HCT116 (cell line): ENCODE measurements at regions not wholly inside any gene's neighbourhood (a gene's known extent, or its start where the extent isn't known, plus 50 kb on each side); places are given as distances from the start of the nearest gene placed in this dataset.

Experiments used
- ATAC-seq: fragments of 200-7000 bp; cut with Tn5 transposase; 2 replicates; pipeline ENCODE4 v1.9.1; 2020; ENCODE audit warnings: mild to moderate bottlenecking, moderate library complexity
- BruUV-seq: library from RNA; stranded (reverse); fragments of 400-500 nt; replicated peaks from 2 replicates; lab custom pipeline; 2021; lab: Mats Ljungman, UMichigan
- CTCF ChIA-PET: fragments of 300-600 bp; sonication (Branson Sonifier 250); formaldehyde crosslinking; loops from one replicate; lab custom pipeline; 2021; ENCODE audit warnings: antibody characterized with exemption; lab: Charles Lee
- POLR2A ChIA-PET: fragments of 300-600, 350-600 bp; sonication (Branson Sonifier 250); formaldehyde crosslinking; loops from one replicate; lab custom pipeline; 2021; ENCODE audit warnings: antibody characterized with exemption; lab: Charles Lee
- RAD21 ChIA-PET, 2 experiments: fragments of 300-600 bp; sonication (Branson Sonifier 250); formaldehyde crosslinking; loops; one replicate each; lab custom pipeline; 2023; ENCODE audit warnings: low total read pairs in 2 of 2; ENCODE audit not compliant: uncharacterized antibody in 2 of 2, unreplicated experiment in 2 of 2, low non-redundant PET in 1 of 2; lab: Charles Lee
- DNase-seq: peaks from one replicate; pipeline ENCODE4 v3.0.0-alpha.2; 2010; ENCODE audit warnings: low read depth, low spot score
- H2AFZ ChIP-seq: fragments of 200-600 bp; shearing (Covaris generic), sonication (generic); 2 replicates; pipeline ENCODE4 v1.6.1; 2017; ENCODE audit warnings: low read depth, mixed run types, mixed read lengths, antibody characterized with exemption, low read length; ENCODE audit not compliant: poor library complexity, severe bottlenecking
- H3K27ac ChIP-seq: 2 replicates; pipeline ENCODE4 v1.5.1; 2012; ENCODE audit warnings: low read depth, low read length
- H3K27me3 ChIP-seq: fragments of 200-600 bp; sonication (generic); 2 replicates; pipeline ENCODE4 v1.6.1; 2016; ENCODE audit warnings: mixed run types, low read length, mixed read lengths; ENCODE audit not compliant: insufficient read depth
- H3K36me3 ChIP-seq, 2 experiments: fragments of 200-500 bp in 1 of 2; fragments of 200-600 bp in 1 of 2; sonication (Bioruptor generic) in 1 of 2; sonication (generic) in 1 of 2; 2 replicates each; pipeline versions ENCODE4 v1.5.1 to v1.6.1; 2014 to 2016; ENCODE audit warnings: low read length in 2 of 2, inconsistent platforms in 1 of 2, mixed read lengths in 1 of 2, mixed run types in 1 of 2; ENCODE audit not compliant: insufficient read depth in 2 of 2, control insufficient read depth in 1 of 2
- H3K4me1 ChIP-seq, 2 experiments: fragments of 200-600 bp in 1 of 2; sonication (generic) in 1 of 2; 2 replicates each; pipeline versions ENCODE4 v1.5.1 to v1.6.1; 2012 to 2017; ENCODE audit warnings: low read length in 2 of 2, inconsistent platforms in 1 of 2, mild to moderate bottlenecking in 1 of 2, mixed read lengths in 1 of 2, mixed run types in 1 of 2, moderate library complexity in 1 of 2; ENCODE audit not compliant: insufficient read depth in 2 of 2, control insufficient read depth in 1 of 2
- H3K4me2 ChIP-seq: fragments of 200-600 bp; sonication (generic); 2 replicates; pipeline ENCODE4 v1.6.1; 2017; ENCODE audit warnings: mixed run types, low read length, mixed read lengths
- H3K4me3 ChIP-seq, 2 experiments: fragments of 200-600 bp in 1 of 2; sonication (generic) in 1 of 2; replicated peaks in 1 of 2; 2 replicates each; pipeline ENCODE4 v1.5.1; 2011 to 2016; ENCODE audit warnings: low read length in 2 of 2, control low read depth in 1 of 2, low read depth in 1 of 2, mild to moderate bottlenecking in 1 of 2, mixed read lengths in 1 of 2, mixed run types in 1 of 2
- H3K79me2 ChIP-seq: fragments of 200-600 bp; sonication (generic); 2 replicates; pipeline ENCODE4 v1.6.1; 2017; ENCODE audit warnings: mild to moderate bottlenecking, mixed run types, low read length, moderate library complexity, mixed read lengths; ENCODE audit not compliant: insufficient read depth
- H3K9ac ChIP-seq: fragments of 200-600 bp; sonication (generic); 2 replicates; pipeline ENCODE4 v1.6.1; 2016; ENCODE audit warnings: low read length, mixed read lengths
- H3K9me2 ChIP-seq: fragments of 200-600 bp; sonication (generic), shearing (Covaris generic); 2 replicates; pipeline ENCODE4 v1.6.1; 2017; ENCODE audit warnings: mixed run types, mild to moderate bottlenecking, moderate library complexity; ENCODE audit not compliant: insufficient read depth
- H3K9me3 ChIP-seq, 2 experiments: fragments of 200-500 bp in 1 of 2; fragments of 200-600 bp in 1 of 2; sonication (Bioruptor generic) in 1 of 2; sonication (generic) in 1 of 2; 2 replicates each; pipeline ENCODE4 v1.6.1; 2014 to 2017; ENCODE audit warnings: low read length in 2 of 2, mixed read lengths in 2 of 2, inconsistent platforms in 1 of 2, low read depth in 1 of 2, mild to moderate bottlenecking in 1 of 2, mixed run types in 1 of 2, moderate library complexity in 1 of 2; ENCODE audit not compliant: control insufficient read depth in 1 of 2, insufficient read depth in 1 of 2
- H4K20me1 ChIP-seq: fragments of 200-600 bp; sonication (generic), shearing (Covaris generic); 2 replicates; pipeline ENCODE4 v1.6.1; 2017; ENCODE audit warnings: mixed run types, mild to moderate bottlenecking, moderate library complexity; ENCODE audit not compliant: insufficient read depth
- EZH2 ChIP-seq: fragments of 200-600 bp; sonication (generic); IDR thresholded peaks from 2 replicates; pipeline ENCODE4 v1.6.1; 2017; ENCODE audit warnings: antibody characterized with exemption, mixed run types
- FOSL1 ChIP-seq: IDR thresholded peaks from 2 replicates; pipeline ENCODE4 v1.6.1; 2012; ENCODE audit warnings: low read depth
- RAD21 ChIP-seq: IDR thresholded peaks from 2 replicates; pipeline ENCODE4 v1.6.1; 2012; ENCODE audit warnings: low read depth, mild to moderate bottlenecking
- SIN3A ChIP-seq: IDR thresholded peaks from 2 replicates; pipeline ENCODE4 v1.6.1; 2012; ENCODE audit warnings: low read depth
- intact Hi-C: fragments of 100-400 bp; cut with micrococcal nuclease; formaldehyde crosslinking; loops from 2 replicates; pipeline ENCODE4 v1.10.0; 2022
- TF ChIP-seq, protein P1 (sequence below): IDR thresholded peaks from 2 replicates; pipeline ENCODE4 v1.6.1; 2012
- TF ChIP-seq, protein P2 (sequence below): IDR thresholded peaks from 2 replicates; pipeline ENCODE4 v1.6.1; 2012

DNA sequence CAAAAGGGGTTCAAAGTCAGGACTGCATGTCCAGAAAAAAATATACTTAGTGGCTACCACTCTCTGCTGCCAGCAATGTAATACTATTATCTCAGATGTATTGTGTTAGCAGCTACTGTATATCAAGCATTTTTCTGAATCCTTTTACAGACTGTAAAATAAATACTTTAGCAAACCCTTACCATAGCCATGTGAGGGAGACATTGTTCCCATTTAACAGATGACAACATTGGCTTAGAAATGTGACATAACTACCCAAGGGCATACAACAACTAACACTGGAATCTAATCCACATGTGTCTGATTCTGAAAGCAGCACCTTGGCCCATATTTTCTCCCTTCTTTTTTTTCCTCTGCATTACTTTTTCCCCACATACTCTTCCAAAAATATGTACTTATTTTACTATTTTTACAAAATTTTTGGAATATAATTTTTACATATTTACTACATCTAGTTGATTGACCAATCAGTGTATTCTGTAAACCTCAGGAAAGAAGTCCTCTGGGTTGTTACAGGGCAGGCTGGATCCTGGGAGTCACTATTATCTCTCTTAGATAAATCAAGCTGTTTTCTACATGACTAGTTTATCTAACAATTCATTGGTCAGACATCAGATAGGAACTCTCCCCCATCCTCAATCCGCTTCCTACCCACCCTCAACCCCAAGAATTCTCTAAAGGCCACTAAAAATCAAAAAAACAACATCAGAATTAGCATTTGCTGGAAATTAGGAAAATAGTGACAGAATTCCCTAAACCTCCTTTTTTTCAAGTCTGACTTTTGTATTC is 154.1 kb downstream of the BTG1 start:
- Histone ChIP-seq H3K27me3 (no peaks in the 10 kb centered on the region), H3K9me3 (no peaks in the 10 kb centered on the region), H3K79me2 (no peaks in the 10 kb centered on the region), H3K9ac (no peak overlapping the region), H2AFZ (no peak overlapping the region), H3K4me1 (no peaks in the 10 kb centered on the region), H3K36me3 (no peaks in the 10 kb centered on the region), H3K4me2 (no peak overlapping the region), H3K27ac (no peak overlapping the region), H4K20me1 (no peaks in the 10 kb centered on the region), H3K9me2 (no peaks in the 10 kb centered on the region), H3K4me3 (no peak overlapping the region)
- BruUV-seq, result no TSS peak
- DNase-seq (no peak), ATAC-seq (no peak)
- POLR2A ChIA-PET, result no interaction called here
- CTCF ChIA-PET, result no interaction called here
- RAD21 ChIA-PET, result no interaction called here
- intact Hi-C loops, result no loop called here
- TF ChIP-seq, protein P1, sequence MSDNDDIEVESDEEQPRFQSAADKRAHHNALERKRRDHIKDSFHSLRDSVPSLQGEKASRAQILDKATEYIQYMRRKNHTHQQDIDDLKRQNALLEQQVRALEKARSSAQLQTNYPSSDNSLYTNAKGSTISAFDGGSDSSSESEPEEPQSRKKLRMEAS, result no peak
- TF ChIP-seq FOSL1, result no peak
- 0 out of 2 replicates have a peak, but pooled peaks have one; percentile 18 for TF ChIP-seq RAD21
- TF ChIP-seq, protein P2, sequence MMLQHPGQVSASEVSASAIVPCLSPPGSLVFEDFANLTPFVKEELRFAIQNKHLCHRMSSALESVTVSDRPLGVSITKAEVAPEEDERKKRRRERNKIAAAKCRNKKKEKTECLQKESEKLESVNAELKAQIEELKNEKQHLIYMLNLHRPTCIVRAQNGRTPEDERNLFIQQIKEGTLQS, result no peak
- TF ChIP-seq SIN3A, result no peak

DNA sequence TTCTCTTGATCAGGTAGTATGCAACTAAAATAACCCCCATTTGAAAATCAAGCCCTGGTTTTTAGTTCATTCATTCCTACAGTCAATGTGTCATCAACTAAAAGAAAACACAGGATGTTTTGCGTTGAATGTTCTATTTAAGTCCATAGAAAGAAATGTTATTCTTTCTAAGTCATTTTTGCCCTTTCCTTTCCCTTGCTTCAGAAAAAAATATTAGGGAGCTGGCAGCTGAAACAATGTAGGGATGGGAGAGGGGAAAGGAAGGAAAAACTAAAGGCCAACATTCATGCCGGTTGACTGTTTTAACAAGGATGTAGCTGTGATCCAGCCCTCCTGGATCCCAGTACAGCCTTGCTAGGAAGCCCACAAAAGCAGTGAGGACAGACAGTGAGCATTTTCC is 155.1 kb downstream of the BTG1 start:
- POLR2A ChIA-PET, result no interaction called here
- no peaks in the 10 kb centered on the region for H4K20me1 ChIP-seq
- H3K9me3 ChIP-seq, result no peaks in the 10 kb centered on the region
- no peak for ATAC-seq
- H3K36me3 ChIP-seq, result no peaks in the 10 kb centered on the region
- H3K4me1 ChIP-seq, result no peaks in the 10 kb centered on the region
- H3K79me2 ChIP-seq, result no peaks in the 10 kb centered on the region
- intact Hi-C loops, result no loop called here
- H3K27ac ChIP-seq, result no peak overlapping the region
- TF ChIP-seq FOSL1, result no peak
- no peak for TF ChIP-seq EZH2
- no peak overlapping the region for H3K4me2 ChIP-seq
- H3K4me3 ChIP-seq, result no peak overlapping the region
- H3K27me3 ChIP-seq, result no peaks in the 10 kb centered on the region
- DNase-seq, result no peak
- no peak overlapping the region for H3K9ac ChIP-seq
- BruUV-seq, result no TSS peak
- CTCF ChIA-PET, result no interaction called here
- RAD21 ChIA-PET, result no interaction called here
- no peaks in the 10 kb centered on the region for H3K9me2 ChIP-seq
- H2AFZ ChIP-seq, result no peak overlapping the region
